BJ (cell line): ENCODE measurements at regions not wholly inside any gene's neighbourhood (a gene's known extent, or its start where the extent isn't known, plus 50 kb on each side); places are given as distances from the start of the nearest gene placed in this dataset.

Experiments
- CTCF ChIA-PET: fragments of 350-600 bp; formaldehyde crosslinking; extraction: SDS; loops from one replicate; lab custom pipeline; 2021; ENCODE audit warnings: antibody characterized with exemption, inconsistent platforms; lab: Yijun Ruan, JAX
- POLR2A ChIA-PET: fragments of 300-600 bp; sonication (Branson Sonifier 250); formaldehyde crosslinking; extraction: SDS; loops from one replicate; lab custom pipeline; 2021; ENCODE audit warnings: antibody characterized with exemption; lab: Charles Lee
- DNase-seq: peaks from one replicate; pipeline ENCODE4 v3.0.0-alpha.2; 2011; ENCODE audit warnings: low read depth
- H3K27me3 ChIP-seq: 2 replicates; pipeline ENCODE4 v1.6.0; 2011; ENCODE audit warnings: low read length; ENCODE audit not compliant: control insufficient read depth, insufficient read depth
- H3K36me3 ChIP-seq: 2 replicates; pipeline ENCODE4 v1.5.1; 2011; ENCODE audit warnings: low read length; ENCODE audit not compliant: control insufficient read depth, insufficient read depth
- H3K4me3 ChIP-seq: 2 replicates; pipeline ENCODE4 v1.5.1; 2011; ENCODE audit warnings: low read depth, mild to moderate bottlenecking, control low read depth, low read length
- TF ChIP-seq, protein P1 (sequence below): IDR thresholded peaks from 2 replicates; pipeline ENCODE4 v1.5.1; 2011; ENCODE audit warnings: low read depth, mild to moderate bottlenecking, control low read depth, inconsistent platforms, low read length, moderate library complexity; ENCODE audit not compliant: insufficient read depth

- Histone ChIP-seq H3K4me3 (no peak overlapping the region), H3K36me3 (no peaks in the 10 kb centered on the region), H3K27me3 (no peaks in the 10 kb centered on the region)
- ChIA-PET CTCF (no interaction called here), POLR2A (no interaction called here)
- no peak for DNase-seq
- TF ChIP-seq, protein P1, sequence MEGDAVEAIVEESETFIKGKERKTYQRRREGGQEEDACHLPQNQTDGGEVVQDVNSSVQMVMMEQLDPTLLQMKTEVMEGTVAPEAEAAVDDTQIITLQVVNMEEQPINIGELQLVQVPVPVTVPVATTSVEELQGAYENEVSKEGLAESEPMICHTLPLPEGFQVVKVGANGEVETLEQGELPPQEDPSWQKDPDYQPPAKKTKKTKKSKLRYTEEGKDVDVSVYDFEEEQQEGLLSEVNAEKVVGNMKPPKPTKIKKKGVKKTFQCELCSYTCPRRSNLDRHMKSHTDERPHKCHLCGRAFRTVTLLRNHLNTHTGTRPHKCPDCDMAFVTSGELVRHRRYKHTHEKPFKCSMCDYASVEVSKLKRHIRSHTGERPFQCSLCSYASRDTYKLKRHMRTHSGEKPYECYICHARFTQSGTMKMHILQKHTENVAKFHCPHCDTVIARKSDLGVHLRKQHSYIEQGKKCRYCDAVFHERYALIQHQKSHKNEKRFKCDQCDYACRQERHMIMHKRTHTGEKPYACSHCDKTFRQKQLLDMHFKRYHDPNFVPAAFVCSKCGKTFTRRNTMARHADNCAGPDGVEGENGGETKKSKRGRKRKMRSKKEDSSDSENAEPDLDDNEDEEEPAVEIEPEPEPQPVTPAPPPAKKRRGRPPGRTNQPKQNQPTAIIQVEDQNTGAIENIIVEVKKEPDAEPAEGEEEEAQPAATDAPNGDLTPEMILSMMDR: no peak
Observed at GRCh38 chr20:59462249-59462648, 142.1 kb upstream of the PHACTR3 start.

GRCh38 chr20:59463541-59463940, 140.8 kb upstream of the PHACTR3 start:
- H3K36me3 ChIP-seq: no peaks in the 10 kb centered on the region
- H3K27me3 ChIP-seq: no peaks in the 10 kb centered on the region
- TF ChIP-seq, protein P1: no peak
- DNase-seq: no peak
- CTCF ChIA-PET: interaction anchor here (1.3 kb wide), 1 partner anchor 375 kb away, joined by 3 read pairs; no protein-coding TSS in a partner anchor
- no peak overlapping the region for H3K4me3 ChIP-seq
- POLR2A ChIA-PET: no interaction called here

DNA sequence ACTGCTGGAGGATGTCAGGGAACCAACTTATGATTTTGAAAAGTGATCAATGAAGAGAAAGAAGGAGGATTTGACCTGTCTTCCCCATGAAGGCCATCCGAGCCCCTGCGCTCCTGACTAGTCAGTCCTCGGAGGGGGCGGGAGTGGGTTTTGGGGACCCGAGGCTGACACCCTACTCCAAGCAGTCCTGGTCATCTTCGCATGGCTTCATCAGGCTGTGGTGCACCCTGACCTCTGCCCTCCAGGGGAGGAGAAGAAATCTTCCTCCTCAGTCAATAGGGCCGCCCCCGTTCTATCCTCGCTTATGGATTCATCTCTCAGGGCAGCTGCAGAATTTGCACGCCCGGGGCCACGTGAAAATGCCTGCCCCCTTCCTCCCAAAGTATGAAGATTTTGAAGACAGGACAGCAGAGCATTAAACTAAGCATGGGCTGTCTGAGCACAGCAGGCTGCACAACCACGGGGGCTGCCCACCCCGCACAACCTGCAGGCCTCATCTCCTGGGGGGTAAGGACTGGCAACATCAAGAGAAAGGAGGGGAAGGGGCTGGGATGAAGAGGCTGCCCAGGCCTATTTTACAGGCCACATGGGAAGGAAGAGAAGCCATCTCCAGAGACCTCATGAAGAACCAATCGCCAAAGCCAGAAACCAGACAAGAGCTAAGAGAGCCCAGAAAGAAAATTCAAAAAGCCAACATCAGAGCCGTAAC, 138.1 kb upstream of the PHACTR3 start:
- H3K36me3 ChIP-seq: no peaks in the 10 kb centered on the region
- POLR2A ChIA-PET: no interaction called here
- DNase-seq: no peak
- CTCF ChIA-PET: no interaction called here
- TF ChIP-seq, protein P1: no peak
- no peak overlapping the region for H3K4me3 ChIP-seq
- H3K27me3 ChIP-seq: no peaks in the 10 kb centered on the region

DNA sequence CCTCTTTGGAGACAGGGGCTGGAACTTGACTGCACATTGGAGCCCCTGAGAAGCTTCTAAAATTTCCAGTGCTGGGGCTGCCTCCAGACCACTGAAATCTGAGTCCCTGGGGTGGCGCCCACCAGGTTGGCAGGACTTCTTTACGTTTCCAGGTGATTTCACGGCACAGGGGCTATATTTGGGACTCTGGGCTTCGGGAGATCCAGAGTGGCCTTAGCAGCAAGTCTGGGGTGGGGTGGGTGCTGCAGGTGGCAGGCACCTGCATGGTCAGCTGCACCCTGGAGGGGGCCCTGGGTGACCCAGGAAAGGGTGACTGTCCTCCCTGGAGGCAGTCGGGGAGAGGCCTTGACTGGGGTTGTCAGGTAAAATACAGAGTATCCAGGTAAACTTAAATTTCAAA, 135.5 kb upstream of the PHACTR3 start:
- TF ChIP-seq, protein P1: no peak
- no peak overlapping the region for H3K4me3 ChIP-seq
- CTCF ChIA-PET: interaction anchor here (1.6 kb wide), 2 partner anchors 13 to 27 kb away, joined by 3 to 8 read pairs; no protein-coding TSS in a partner anchor
- POLR2A ChIA-PET: no interaction called here
- no peaks in the 10 kb centered on the region for H3K36me3 ChIP-seq
- no peaks in the 10 kb centered on the region for H3K27me3 ChIP-seq
- DNase-seq: no peak

DNA sequence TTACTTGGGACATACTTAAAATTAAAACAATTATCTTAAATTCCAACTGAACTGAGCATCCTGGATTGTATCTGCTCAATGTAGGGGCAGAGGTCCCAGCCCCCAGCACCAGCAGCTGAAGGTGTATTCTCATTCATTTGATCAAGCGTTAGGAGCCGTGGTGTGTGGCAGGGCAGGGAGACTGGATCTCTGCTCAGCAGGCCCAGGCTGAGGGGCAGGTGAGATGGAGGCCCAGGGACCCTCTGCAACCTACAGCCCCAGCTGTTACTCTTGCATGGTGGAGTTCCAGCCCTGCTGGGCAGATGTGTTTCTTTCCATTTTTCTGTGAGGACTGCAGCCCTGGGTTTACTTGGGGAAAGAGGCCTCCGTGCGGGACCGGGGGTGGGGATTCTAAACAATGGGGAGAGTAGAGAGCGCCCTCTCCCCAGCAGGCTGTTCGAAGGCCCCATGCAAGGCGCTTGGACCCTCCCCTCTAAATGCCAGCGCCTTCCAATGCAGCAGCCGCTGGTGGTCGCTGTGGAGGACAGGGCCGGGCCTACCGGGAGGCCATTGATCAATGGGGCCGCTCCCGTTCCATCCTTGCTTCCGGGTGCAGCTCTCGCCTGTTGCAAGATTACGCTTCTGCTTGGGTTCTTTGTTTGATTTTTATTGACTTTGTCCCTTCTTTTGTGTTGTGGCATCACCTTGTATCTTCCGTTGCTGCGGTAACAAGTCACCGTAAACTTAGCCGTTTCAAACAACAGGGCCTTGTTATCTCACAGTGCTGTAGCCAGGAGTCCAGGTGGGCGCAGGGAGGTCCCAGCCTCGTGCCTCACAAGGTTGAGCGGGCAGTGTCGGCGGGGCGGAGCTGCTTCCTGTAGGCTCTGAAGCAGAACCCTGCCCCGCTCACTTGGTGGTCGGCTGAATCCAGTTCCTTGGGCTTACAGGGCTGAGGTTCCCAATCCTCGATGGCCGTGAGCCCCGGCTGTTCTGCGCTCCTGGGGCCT, 134.8 kb upstream of the PHACTR3 start:
- DNase-seq: no peak
- ChIA-PET CTCF (interaction anchor here (1.6 kb wide), 1 partner anchor 26 kb away, joined by 3 read pairs; no protein-coding TSS in a partner anchor), POLR2A (no interaction called here)
- H3K36me3 ChIP-seq: no peaks in the 10 kb centered on the region
- no peak overlapping the region for H3K4me3 ChIP-seq
- TF ChIP-seq, protein P1: no peak
- no peaks in the 10 kb centered on the region for H3K27me3 ChIP-seq
